Cardiac fibroblast (primary cell): ENCODE measurements at regions not wholly inside any gene's neighbourhood (a gene's known extent, or its start where the extent isn't known, plus 50 kb on each side); places are given as distances from the start of the nearest gene placed in this dataset.
"Not testable (repeated sequence)": the region's sequence is repeated elsewhere in the genome, so short reads cannot be mapped to it uniquely, and the experiment has no call there.

Source experiments
- DNase-seq, 2 donors: peaks; one replicate each; pipeline versions ENCODE4 v3.0.0 to v3.0.0-alpha.2; 2010; ENCODE audit warnings: low read depth in 2 of 2
- H3K4me3 ChIP-seq, 2 donors: replicated peaks in 1 of 2; 1 replicate in 1 of 2; 2 replicates in 1 of 2; pipeline ENCODE4 v1.5.1; 2011; ENCODE audit warnings: low read depth in 2 of 2, low read length in 2 of 2, mild to moderate bottlenecking in 2 of 2, moderate library complexity in 1 of 2
- TF ChIP-seq, protein P1 (sequence below): IDR thresholded peaks from one replicate; pipeline ENCODE4 v1.5.1; 2011; ENCODE audit warnings: low read depth, mild to moderate bottlenecking, low read length, inconsistent platforms

DNA sequence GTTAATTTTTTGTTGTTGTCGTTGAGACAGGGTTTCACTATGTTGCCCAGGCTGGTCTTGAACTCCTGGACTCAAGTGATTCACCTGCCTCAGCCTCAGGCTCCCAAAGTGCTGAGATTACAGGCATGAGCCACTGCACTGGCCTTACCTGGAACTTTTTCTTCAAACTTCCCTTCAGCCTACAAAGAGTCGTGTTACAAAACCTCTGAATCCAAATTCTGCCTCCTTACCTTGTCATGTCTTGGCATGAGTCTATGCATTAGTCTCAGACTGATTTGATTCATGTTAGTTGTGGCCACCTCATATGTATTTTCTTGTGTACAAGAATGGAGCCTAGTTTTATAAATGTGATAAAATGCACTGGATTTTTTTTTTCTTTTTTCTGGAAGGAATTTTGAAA, 172.1 kb downstream of the PRL start:
- no peak overlapping the region for H3K4me3 ChIP-seq
- TF ChIP-seq, protein P1, sequence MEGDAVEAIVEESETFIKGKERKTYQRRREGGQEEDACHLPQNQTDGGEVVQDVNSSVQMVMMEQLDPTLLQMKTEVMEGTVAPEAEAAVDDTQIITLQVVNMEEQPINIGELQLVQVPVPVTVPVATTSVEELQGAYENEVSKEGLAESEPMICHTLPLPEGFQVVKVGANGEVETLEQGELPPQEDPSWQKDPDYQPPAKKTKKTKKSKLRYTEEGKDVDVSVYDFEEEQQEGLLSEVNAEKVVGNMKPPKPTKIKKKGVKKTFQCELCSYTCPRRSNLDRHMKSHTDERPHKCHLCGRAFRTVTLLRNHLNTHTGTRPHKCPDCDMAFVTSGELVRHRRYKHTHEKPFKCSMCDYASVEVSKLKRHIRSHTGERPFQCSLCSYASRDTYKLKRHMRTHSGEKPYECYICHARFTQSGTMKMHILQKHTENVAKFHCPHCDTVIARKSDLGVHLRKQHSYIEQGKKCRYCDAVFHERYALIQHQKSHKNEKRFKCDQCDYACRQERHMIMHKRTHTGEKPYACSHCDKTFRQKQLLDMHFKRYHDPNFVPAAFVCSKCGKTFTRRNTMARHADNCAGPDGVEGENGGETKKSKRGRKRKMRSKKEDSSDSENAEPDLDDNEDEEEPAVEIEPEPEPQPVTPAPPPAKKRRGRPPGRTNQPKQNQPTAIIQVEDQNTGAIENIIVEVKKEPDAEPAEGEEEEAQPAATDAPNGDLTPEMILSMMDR, result no peak
- no peak for DNase-seq

GRCh38 chr6:22126910-22127309, 169.9 kb downstream of the PRL start:
- H3K4me3 ChIP-seq, result no peak overlapping the region
- no peak for DNase-seq
- TF ChIP-seq, protein P1, result no peak

DNA sequence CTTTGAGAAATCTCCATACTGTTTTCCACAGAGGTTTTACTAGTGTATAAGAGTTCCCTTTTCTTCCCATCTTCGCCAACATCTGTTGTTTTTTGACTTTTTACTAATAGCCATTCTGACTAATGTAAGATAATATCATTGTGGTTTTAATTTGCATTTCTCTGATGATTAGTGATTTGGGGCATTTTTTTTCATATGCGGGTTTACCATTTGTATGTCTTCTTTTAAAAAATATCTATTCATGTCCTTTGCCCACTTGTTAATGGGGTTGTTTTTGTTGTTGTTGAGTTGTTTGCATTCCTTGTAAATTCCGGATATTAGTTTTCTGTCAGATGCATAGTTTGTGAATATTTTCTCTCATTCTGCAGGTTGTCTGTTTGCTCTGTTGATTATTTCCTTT, 167.1 kb downstream of the PRL start:
- H3K4me3 ChIP-seq, result no peak overlapping the region
- DNase-seq, result no peak
- TF ChIP-seq, protein P1, result no peak

DNA sequence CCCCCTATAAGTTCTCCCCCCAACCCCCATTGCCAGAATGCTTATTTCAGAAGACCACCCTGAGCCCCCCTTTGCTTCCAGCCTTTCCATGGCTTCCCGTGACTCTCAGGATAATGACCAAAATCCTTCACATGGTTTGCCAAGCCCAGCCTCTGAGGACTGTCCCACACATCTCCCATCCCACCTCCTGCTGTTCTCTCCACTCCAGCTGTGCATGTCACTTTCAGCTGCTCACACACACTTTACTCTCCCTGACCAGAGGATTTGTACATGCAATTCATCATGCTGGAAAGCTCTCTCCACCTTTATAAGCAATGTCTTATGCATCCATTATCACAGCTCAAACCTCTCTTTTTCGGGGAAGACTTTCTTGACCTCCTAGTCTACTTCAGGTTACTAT, 164.2 kb downstream of the PRL start:
- H3K4me3 ChIP-seq, result no peak overlapping the region
- no peak for DNase-seq
- TF ChIP-seq, protein P1, result no peak

DNA sequence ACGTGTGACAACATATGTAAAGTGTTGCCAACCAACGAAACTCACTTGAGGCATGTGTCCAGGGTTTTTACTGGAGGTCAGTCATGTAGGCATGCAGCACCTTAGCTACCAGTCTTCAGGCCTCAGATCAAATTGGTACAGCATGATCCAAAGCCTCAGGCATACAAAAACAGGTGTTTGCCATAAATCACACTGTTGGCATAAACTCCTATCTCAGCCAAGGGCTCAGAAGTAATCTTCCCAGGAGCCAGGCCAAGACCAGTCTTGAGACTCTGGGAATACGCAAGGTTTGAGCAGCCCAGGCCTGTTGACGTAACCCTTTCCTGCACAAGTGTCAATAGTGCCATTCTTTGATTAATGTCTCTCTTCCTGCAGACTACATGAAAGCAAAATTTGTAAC, 163.5 kb downstream of the PRL start:
- TF ChIP-seq, protein P1, result no peak
- H3K4me3 ChIP-seq, result no peak overlapping the region
- no peak for DNase-seq

DNA sequence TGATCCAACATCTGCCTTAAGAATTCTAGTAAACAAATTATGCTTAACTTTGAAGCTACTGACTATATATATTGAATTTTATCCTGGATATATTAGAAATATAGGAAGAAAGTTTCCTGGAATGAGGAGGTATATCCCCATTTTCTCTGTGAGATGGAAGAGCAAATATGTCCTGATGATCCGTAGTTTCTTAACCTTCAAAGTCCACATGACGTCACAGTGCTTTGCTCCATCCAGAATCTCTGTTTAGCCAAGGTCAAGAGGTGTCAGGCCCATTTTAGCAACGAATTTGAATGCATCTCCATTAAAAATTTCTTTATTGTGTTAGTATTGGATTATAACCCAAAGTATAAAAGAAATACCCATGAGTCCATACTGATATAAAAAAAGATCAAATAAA, 162.5 kb downstream of the PRL start:
- TF ChIP-seq, protein P1, result no peak
- no peak overlapping the region for H3K4me3 ChIP-seq
- no peak for DNase-seq

- TF ChIP-seq, protein P1, result no peak
These were observed 161.4 kb downstream of the PRL start for GRCh38 chr6:22135395-22135794.

DNA sequence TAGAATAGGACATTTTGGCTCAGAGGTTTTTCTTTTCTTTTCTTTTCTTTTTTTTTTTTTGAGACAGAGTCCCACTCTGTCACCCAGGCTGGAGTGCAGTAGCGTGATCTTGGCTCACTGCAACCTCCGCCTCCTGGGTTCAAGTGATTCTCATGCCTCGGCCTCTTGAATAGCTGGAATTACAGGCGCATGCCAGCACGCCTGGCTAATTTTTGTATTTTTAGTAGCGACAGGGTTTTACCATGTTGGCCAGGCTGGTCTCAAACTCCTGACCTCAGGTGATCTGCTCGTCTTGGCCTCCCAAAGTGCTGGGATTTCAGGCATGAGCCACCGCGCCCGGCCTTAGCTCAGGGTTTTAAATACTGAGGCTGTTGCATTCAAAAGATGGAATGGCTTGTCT, 156.1 kb downstream of the PRL start:
- DNase-seq, H3K4me3 ChIP-seq: not testable (repeated sequence)

More at GRCh38 chr6:22135395-22135794, 161.4 kb downstream of the PRL start:
- no peak overlapping the region for H3K4me3 ChIP-seq
- DNase-seq, result no peak
